CD14-positive monocyte (primary cell): ENCODE measurements at regions not wholly inside any gene's neighbourhood (a gene's known extent, or its start where the extent isn't known, plus 50 kb on each side); places are given as distances from the start of the nearest gene placed in this dataset.

Experiments used
- DNase-seq, 3 donors: peaks; one replicate each; pipeline ENCODE4 v3.0.0-alpha.2; 2011 to 2022
- H2AFZ ChIP-seq: 2 replicates; pipeline ENCODE4 v1.6.0; 2012; ENCODE audit warnings: mild to moderate bottlenecking, low read depth, low read length, inconsistent platforms; ENCODE audit not compliant: insufficient read depth, poor library complexity, severe bottlenecking
- H3K27ac ChIP-seq, 2 donors: 1 replicate in 1 of 2; 2 replicates in 1 of 2; pipeline ENCODE4 v1.5.1; 2012 to 2013; ENCODE audit warnings: low read length in 2 of 2, control low read depth in 1 of 2, inconsistent platforms in 1 of 2, low read depth in 1 of 2, mild to moderate bottlenecking in 1 of 2
- H3K27me3 ChIP-seq, 2 donors: one replicate each; pipeline versions ENCODE4 v1.6.0 to v1.6.1; 2011 to 2013; ENCODE audit warnings: low read length in 2 of 2; ENCODE audit not compliant: control insufficient read depth in 2 of 2, insufficient read depth in 2 of 2
- H3K36me3 ChIP-seq, 2 donors: replicated peaks in 1 of 2; 1 replicate in 1 of 2; 2 replicates in 1 of 2; pipeline versions ENCODE4 v1.5.1 to v1.6.1; 2012 to 2013; ENCODE audit warnings: low read length in 2 of 2, control low read depth in 1 of 2, inconsistent platforms in 1 of 2, mild to moderate bottlenecking in 1 of 2; ENCODE audit not compliant: insufficient read depth in 2 of 2, control insufficient read depth in 1 of 2
- H3K4me1 ChIP-seq, 2 donors: 1 replicate in 1 of 2; 2 replicates in 1 of 2; pipeline versions ENCODE4 v1.5.1 to v1.6.1; 2012 to 2013; ENCODE audit warnings: low read length in 2 of 2, control low read depth in 1 of 2, inconsistent platforms in 1 of 2, mild to moderate bottlenecking in 1 of 2, moderate library complexity in 1 of 2; ENCODE audit not compliant: insufficient read depth in 2 of 2, control insufficient read depth in 1 of 2
- H3K4me2 ChIP-seq: replicated peaks from 2 replicates; pipeline ENCODE3; 2012; ENCODE audit warnings: low read length, moderate library complexity, mild to moderate bottlenecking; ENCODE audit not compliant: poor library complexity, severe bottlenecking; ENCODE audit errors: extremely low read depth
- H3K4me3 ChIP-seq, 3 experiments: fragments of 200-600 bp in 1 of 3; sonication (generic) in 1 of 3; replicated peaks in 1 of 3; 1 replicate in 2 of 3; 2 replicates in 1 of 3; pipeline ENCODE4 v1.5.1; 2011 to 2013; ENCODE audit warnings: low read length in 3 of 3, mild to moderate bottlenecking in 3 of 3, control low read depth in 2 of 3, low read depth in 2 of 3, inconsistent platforms in 1 of 3, moderate library complexity in 1 of 3
- H3K79me2 ChIP-seq: 2 replicates; pipeline ENCODE4 v1.6.0; 2012; ENCODE audit warnings: mild to moderate bottlenecking, control low read depth, inconsistent platforms, low read length, moderate library complexity; ENCODE audit not compliant: insufficient read depth
- H3K9ac ChIP-seq: 2 replicates; pipeline ENCODE4 v1.6.0; 2017; ENCODE audit warnings: low read length, mild to moderate bottlenecking; ENCODE audit not compliant: insufficient read depth, poor library complexity, severe bottlenecking
- H3K9me3 ChIP-seq, 2 donors: replicated peaks in 1 of 2; 1 replicate in 1 of 2; 2 replicates in 1 of 2; pipeline versions ENCODE4 v1.5.1 to v1.6.1; 2012 to 2013; ENCODE audit warnings: low read length in 2 of 2, control low read depth in 1 of 2; ENCODE audit not compliant: control insufficient read depth in 1 of 2, insufficient read depth in 1 of 2
- H4K20me1 ChIP-seq: 2 replicates; pipeline ENCODE4 v1.6.0; 2012; ENCODE audit warnings: mild to moderate bottlenecking, low read length, control low read depth, moderate library complexity; ENCODE audit not compliant: insufficient read depth
- H3K27ac Mint-ChIP-seq, 7 donors: one replicate each; pipeline ENCODE4 v1.8.0; 2020; ENCODE audit warnings: mild to moderate bottlenecking in 7 of 7, mixed read lengths in 7 of 7, moderate library complexity in 6 of 7, inconsistent platforms in 2 of 7
- H3K27me3 Mint-ChIP-seq, 3 donors: one replicate each; pipeline ENCODE4 v1.8.0; 2021 to 2022; ENCODE audit warnings: low read depth in 3 of 3, mild to moderate bottlenecking in 3 of 3, mixed read lengths in 3 of 3, moderate library complexity in 3 of 3, inconsistent platforms in 1 of 3
- H3K36me3 Mint-ChIP-seq, 2 donors: one replicate each; pipeline ENCODE4 v1.8.0; 2020; ENCODE audit warnings: mixed read lengths in 2 of 2, inconsistent platforms in 1 of 2, mild to moderate bottlenecking in 1 of 2
- H3K4me1 Mint-ChIP-seq: one replicate; pipeline ENCODE4 v1.8.0; 2020; ENCODE audit warnings: mild to moderate bottlenecking, mixed read lengths
- H3K4me3 Mint-ChIP-seq, 2 donors: one replicate each; pipeline ENCODE4 v1.8.0; 2020; ENCODE audit warnings: mild to moderate bottlenecking in 2 of 2, mixed read lengths in 2 of 2, moderate library complexity in 1 of 2
- H3K9me3 Mint-ChIP-seq, 7 donors: one replicate each; pipeline ENCODE4 v1.8.0; 2020 to 2022; ENCODE audit warnings: mixed read lengths in 7 of 7, mild to moderate bottlenecking in 6 of 7, moderate library complexity in 6 of 7, inconsistent platforms in 2 of 7
- CTCF ChIP-seq: fragments of 200-600 bp; IDR thresholded peaks from one replicate; pipeline ENCODE4 v1.8.0; 2022; ENCODE audit warnings: antibody characterized with exemption, mild to moderate bottlenecking
- WGBS: methylation state at CpG from one replicate; pipeline ENCODE4 v1.1.5; 2013; ENCODE audit warnings: missing lambda C conversion rate; ENCODE audit not compliant: insufficient coverage; 5-methylcytosine and 5-hydroxymethylcytosine counted together
- intact Hi-C, 2 donors: fragments of 100-400 bp; cut with micrococcal nuclease; formaldehyde crosslinking; loops; one replicate each; pipeline versions ENCODE4 v1.15.0 to v1.15.1; 2023

GRCh38 chr16:63061319-63061718 lies 1025.1 kb upstream of the CDH8 start:
- H3K27me3 Mint-ChIP-seq: no peaks in the 10 kb centered on the region
- H3K4me3 Mint-ChIP-seq: no peak overlapping the region
- no peak overlapping the region for H3K27ac ChIP-seq
- no peak overlapping the region for H2AFZ ChIP-seq
- no peaks in the 10 kb centered on the region for H3K27me3 ChIP-seq
- no peak overlapping the region for H3K4me3 ChIP-seq
- intact Hi-C loops: no loop called here
- no peak overlapping the region for H3K9ac ChIP-seq
- 82% methylated on average over 9 of the region's 10 CpGs for WGBS
- peaks cover 3% of the 10 kb centered on the region in 2 donors for H3K9me3 ChIP-seq
- no peaks in the 10 kb centered on the region for H3K4me1 Mint-ChIP-seq
- H3K27ac Mint-ChIP-seq: no peak overlapping the region
- peaks cover 0 to 4% (median 0%) of the 10 kb centered on the region in 7 donors for H3K9me3 Mint-ChIP-seq
- H3K4me2 ChIP-seq: no peak overlapping the region
- H4K20me1 ChIP-seq: no peaks in the 10 kb centered on the region
- H3K36me3 ChIP-seq: no peaks in the 10 kb centered on the region
- TF ChIP-seq CTCF: no peak
- no peaks in the 10 kb centered on the region for H3K79me2 ChIP-seq
- DNase-seq: no peak
- no peaks in the 10 kb centered on the region for H3K4me1 ChIP-seq
- no peaks in the 10 kb centered on the region for H3K36me3 Mint-ChIP-seq

- H3K4me1 Mint-ChIP-seq: no peaks in the 10 kb centered on the region
- no peaks in the 10 kb centered on the region for H3K36me3 Mint-ChIP-seq
- Histone ChIP-seq H3K4me1 (no peaks in the 10 kb centered on the region), H3K36me3 (no peaks in the 10 kb centered on the region), H2AFZ (no peak overlapping the region), H3K79me2 (no peaks in the 10 kb centered on the region), H3K27ac (no peak overlapping the region), H3K4me2 (no peak overlapping the region), H4K20me1 (no peaks in the 10 kb centered on the region), H3K9ac (no peak overlapping the region), H3K9me3 (peaks cover 3% of the 10 kb centered on the region in 2 donors), H3K4me3 (no peak overlapping the region), H3K27me3 (no peaks in the 10 kb centered on the region)
- intact Hi-C loops: no loop called here
- H3K4me3 Mint-ChIP-seq: no peak overlapping the region
- no peak for TF ChIP-seq CTCF
- no peaks in the 10 kb centered on the region for H3K27me3 Mint-ChIP-seq
- WGBS: no CpG with 5 or more reads among the region's 6 CpGs
- peaks cover 0 to 4% (median 0%) of the 10 kb centered on the region in 7 donors for H3K9me3 Mint-ChIP-seq
- no peak for DNase-seq
- H3K27ac Mint-ChIP-seq: no peak overlapping the region
Observed at GRCh38 chr16:63059676-63060075, 1023.4 kb upstream of the CDH8 start.
